ENCODE measurements at regions not wholly inside any gene's neighbourhood (a gene's known extent, or its start where the extent isn't known, plus 50 kb on each side); places are given as distances from the start of the nearest gene placed in this dataset.

GRCh38 chr3:194946091-194946490 lies 260.4 kb downstream of the FAM43A start:
- TF ChIP-seq POLR2A (IDR thresholded peaks at IDR 0.05) (no peak), CTCF (IDR thresholded peaks at IDR 0.05) (no peak)

Data from transverse colon (tissue), 3 donors.